K562 (cell line): ENCODE measurements at regions not wholly inside any gene's neighbourhood (a gene's known extent, or its start where the extent isn't known, plus 50 kb on each side); places are given as distances from the start of the nearest gene placed in this dataset.

Experiments used
- CTBP1 ChIP-seq: fragments of 450-650 bp; IDR thresholded peaks from 2 replicates; pipeline ENCODE4 v1.6.1; 2016; ENCODE audit warnings: borderline replicate concordance
- DMBX1 ChIP-seq: fragments of 250-450 bp; sonication (Bioruptor Pico); IDR thresholded peaks from 2 replicates; pipeline ENCODE4 v1.8.0; 2022; ENCODE audit warnings: inconsistent platforms, mild to moderate bottlenecking, moderate library complexity, borderline replicate concordance
- EHMT2 ChIP-seq: fragments of 450-650 bp; IDR thresholded peaks from 2 replicates; pipeline ENCODE4 v1.6.1; 2018; ENCODE audit warnings: antibody characterized with exemption
- ELF4 ChIP-seq: fragments of 450-650 bp; formaldehyde crosslinking; IDR thresholded peaks from 2 replicates; pipeline ENCODE4 v1.4.0; 2022; ENCODE audit warnings: missing genetic modification characterization
- EWSR1 ChIP-seq: fragments of 450-650 bp; IDR thresholded peaks from 2 replicates; pipeline ENCODE4 v1.6.1; 2018; ENCODE audit warnings: borderline replicate concordance, mild to moderate bottlenecking, low read depth, moderate library complexity; ENCODE audit not compliant: partially characterized antibody
- HLTF ChIP-seq: fragments of 450-650 bp; IDR thresholded peaks from 2 replicates; pipeline ENCODE4 v1.6.1; 2016
- KAT2B ChIP-seq: IDR thresholded peaks from one replicate; pipeline ENCODE4 v1.6.1; 2012; ENCODE audit warnings: low read depth, mild to moderate bottlenecking, control low read depth, inconsistent platforms, low read length, moderate library complexity
- NFYB ChIP-seq: IDR thresholded peaks from 2 replicates; pipeline ENCODE4 v1.6.1; 2011; ENCODE audit warnings: mild to moderate bottlenecking, moderate library complexity; ENCODE audit not compliant: insufficient read length; ENCODE audit errors: extremely low read depth
- SNIP1 ChIP-seq: fragments of 450-650 bp; IDR thresholded peaks from 2 replicates; pipeline ENCODE4 v1.7.1; 2017; ENCODE audit warnings: low read depth, mild to moderate bottlenecking
- SRSF3 ChIP-seq: fragments of 200-400 bp; formaldehyde crosslinking; IDR thresholded peaks from 2 replicates; pipeline ENCODE4 v1.6.1; 2016; ENCODE audit warnings: mild to moderate bottlenecking, low read length, moderate library complexity; ENCODE audit not compliant: insufficient read depth
- TCFL5 ChIP-seq: fragments of 250-450 bp; sonication (Bioruptor Pico); conservative IDR thresholded peaks from 2 replicates; pipeline ENCODE4 v1.6.1; 2021; ENCODE audit warnings: mild to moderate bottlenecking, moderate library complexity, matching md5 sums
- ZFX ChIP-seq: sonication (generic); formaldehyde crosslinking; IDR thresholded peaks from 2 replicates; pipeline ENCODE4 v1.8.0; 2022; ENCODE audit warnings: mild to moderate bottlenecking, missing genetic modification reagents, moderate library complexity
- ZNF311 ChIP-seq: fragments of 250-450 bp; sonication (Bioruptor Pico); IDR thresholded peaks from 2 replicates; pipeline ENCODE4 v1.4.0; 2020; ENCODE audit warnings: mild to moderate bottlenecking, moderate library complexity
- ZNF436 ChIP-seq: fragments of 250-450, 450-650 bp; sonication (Bioruptor Pico); formaldehyde crosslinking; IDR thresholded peaks from 2 replicates; pipeline ENCODE4 v1.7.0; 2020; ENCODE audit warnings: mild to moderate bottlenecking
- ZNF589 ChIP-seq: fragments of 200-800 bp; sonication (Bioruptor generic); IDR thresholded peaks from 2 replicates; pipeline ENCODE4 v1.6.1; 2016; ENCODE audit warnings: low read depth, missing genetic modification characterization, missing compliant biosample characterization
- ZNF644 ChIP-seq: fragments of 200-800 bp; sonication (Bioruptor generic); IDR thresholded peaks from 2 replicates; pipeline ENCODE4 v1.6.1; 2016; ENCODE audit warnings: low read depth, missing genetic modification characterization, missing compliant biosample characterization
- TF ChIP-seq, protein P1 (sequence below): fragments of 250-450 bp; sonication (Bioruptor Pico); IDR thresholded peaks from 2 replicates; pipeline ENCODE4 v1.5.0; 2020; ENCODE audit warnings: mild to moderate bottlenecking, borderline replicate concordance
- TF ChIP-seq, protein P2 (sequence below): fragments of 250-450 bp; sonication (Bioruptor Pico); IDR thresholded peaks from 2 replicates; pipeline ENCODE4 v1.4.0; 2020; ENCODE audit warnings: borderline replicate concordance
- TF ChIP-seq, protein P3 (sequence below): sonication (generic); formaldehyde crosslinking; IDR thresholded peaks from 2 replicates; pipeline ENCODE4 v1.8.0; 2022; ENCODE audit warnings: mild to moderate bottlenecking, missing genetic modification reagents

DNA sequence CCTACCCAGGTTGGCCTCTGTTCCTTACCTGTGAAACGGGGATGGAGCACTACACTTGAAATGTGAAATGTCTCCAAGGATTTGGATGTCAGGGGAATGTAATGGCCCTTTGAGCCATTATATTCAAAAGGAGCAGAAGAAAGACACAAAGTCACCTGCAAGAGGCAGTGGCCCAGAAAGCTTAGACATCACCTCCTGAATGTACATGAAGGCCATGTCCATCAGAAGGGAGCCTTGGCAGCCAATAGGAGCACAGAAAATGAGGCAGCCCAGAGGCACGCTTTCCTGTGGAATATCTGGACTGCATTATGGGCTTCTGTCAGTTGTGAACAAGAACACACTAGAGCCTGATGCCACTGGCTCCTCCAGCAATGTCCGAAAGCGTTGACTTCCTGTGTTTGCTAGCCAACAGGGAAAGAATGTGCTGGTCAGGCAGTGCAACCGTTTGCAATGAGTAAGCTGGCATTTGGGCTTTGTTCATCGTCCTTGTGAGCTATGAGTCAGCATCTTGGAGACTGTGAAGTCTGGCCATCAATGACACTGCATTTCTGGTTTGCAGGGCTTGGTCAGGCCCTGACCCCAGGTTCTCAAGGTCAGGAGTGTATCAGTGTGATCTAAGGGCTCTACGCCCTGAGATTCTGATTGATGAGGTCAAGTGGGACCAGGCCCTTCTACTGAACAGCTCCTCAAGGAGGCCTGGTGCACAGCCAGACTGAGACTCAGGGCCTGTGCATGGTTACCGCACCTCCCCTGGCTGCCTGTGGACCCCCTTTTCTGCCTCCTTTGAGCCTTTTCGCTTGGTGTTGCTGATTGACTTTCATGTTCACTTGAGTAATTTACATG, 222.4 kb downstream of the RPS24 start (continued):
- TF ChIP-seq, protein P1, sequence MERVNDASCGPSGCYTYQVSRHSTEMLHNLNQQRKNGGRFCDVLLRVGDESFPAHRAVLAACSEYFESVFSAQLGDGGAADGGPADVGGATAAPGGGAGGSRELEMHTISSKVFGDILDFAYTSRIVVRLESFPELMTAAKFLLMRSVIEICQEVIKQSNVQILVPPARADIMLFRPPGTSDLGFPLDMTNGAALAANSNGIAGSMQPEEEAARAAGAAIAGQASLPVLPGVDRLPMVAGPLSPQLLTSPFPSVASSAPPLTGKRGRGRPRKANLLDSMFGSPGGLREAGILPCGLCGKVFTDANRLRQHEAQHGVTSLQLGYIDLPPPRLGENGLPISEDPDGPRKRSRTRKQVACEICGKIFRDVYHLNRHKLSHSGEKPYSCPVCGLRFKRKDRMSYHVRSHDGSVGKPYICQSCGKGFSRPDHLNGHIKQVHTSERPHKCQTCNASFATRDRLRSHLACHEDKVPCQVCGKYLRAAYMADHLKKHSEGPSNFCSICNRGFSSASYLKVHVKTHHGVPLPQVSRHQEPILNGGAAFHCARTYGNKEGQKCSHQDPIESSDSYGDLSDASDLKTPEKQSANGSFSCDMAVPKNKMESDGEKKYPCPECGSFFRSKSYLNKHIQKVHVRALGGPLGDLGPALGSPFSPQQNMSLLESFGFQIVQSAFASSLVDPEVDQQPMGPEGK (CRISPR knock-in tag), result no peak; the same call in 1 of the 2 replicates
- TF ChIP-seq CTBP1 (peak; percentile 97), SNIP1 (no peak), EHMT2 (peak; percentile 92; the same call in 1 of the 2 replicates), EWSR1 (no peak), HLTF (no peak), SRSF3 (no peak), ZFX (CRISPR knock-in tag) (0 out of 2 replicates have a peak, but pooled peaks have one; percentile 15), DMBX1 (CRISPR knock-in tag) (no peak), KAT2B (no peak), TCFL5 (CRISPR knock-in tag) (no peak), ELF4 (CRISPR knock-in tag) (0 out of 2 replicates have a peak, but pooled peaks have one; percentile 80), ZNF589 (CRISPR knock-in tag) (peak; percentile 96), ZNF436 (CRISPR knock-in tag) (no peak), NFYB (no peak), ZNF644 (tag) (no peak; the same call in 1 of the 2 replicates), ZNF311 (CRISPR knock-in tag) (no peak)
- TF ChIP-seq, protein P2, sequence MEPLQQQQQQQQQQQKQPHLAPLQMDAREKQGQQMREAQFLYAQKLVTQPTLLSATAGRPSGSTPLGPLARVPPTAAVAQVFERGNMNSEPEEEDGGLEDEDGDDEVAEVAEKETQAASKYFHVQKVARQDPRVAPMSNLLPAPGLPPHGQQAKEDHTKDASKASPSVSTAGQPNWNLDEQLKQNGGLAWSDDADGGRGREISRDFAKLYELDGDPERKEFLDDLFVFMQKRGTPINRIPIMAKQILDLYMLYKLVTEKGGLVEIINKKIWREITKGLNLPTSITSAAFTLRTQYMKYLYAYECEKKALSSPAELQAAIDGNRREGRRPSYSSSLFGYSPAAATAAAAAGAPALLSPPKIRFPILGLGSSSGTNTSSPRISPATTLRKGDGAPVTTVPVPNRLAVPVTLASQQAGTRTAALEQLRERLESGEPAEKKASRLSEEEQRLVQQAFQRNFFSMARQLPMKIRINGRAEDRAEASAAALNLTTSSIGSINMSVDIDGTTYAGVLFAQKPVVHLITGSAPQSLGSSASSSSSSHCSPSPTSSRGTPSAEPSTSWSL, result no peak
- TF ChIP-seq, protein P3, sequence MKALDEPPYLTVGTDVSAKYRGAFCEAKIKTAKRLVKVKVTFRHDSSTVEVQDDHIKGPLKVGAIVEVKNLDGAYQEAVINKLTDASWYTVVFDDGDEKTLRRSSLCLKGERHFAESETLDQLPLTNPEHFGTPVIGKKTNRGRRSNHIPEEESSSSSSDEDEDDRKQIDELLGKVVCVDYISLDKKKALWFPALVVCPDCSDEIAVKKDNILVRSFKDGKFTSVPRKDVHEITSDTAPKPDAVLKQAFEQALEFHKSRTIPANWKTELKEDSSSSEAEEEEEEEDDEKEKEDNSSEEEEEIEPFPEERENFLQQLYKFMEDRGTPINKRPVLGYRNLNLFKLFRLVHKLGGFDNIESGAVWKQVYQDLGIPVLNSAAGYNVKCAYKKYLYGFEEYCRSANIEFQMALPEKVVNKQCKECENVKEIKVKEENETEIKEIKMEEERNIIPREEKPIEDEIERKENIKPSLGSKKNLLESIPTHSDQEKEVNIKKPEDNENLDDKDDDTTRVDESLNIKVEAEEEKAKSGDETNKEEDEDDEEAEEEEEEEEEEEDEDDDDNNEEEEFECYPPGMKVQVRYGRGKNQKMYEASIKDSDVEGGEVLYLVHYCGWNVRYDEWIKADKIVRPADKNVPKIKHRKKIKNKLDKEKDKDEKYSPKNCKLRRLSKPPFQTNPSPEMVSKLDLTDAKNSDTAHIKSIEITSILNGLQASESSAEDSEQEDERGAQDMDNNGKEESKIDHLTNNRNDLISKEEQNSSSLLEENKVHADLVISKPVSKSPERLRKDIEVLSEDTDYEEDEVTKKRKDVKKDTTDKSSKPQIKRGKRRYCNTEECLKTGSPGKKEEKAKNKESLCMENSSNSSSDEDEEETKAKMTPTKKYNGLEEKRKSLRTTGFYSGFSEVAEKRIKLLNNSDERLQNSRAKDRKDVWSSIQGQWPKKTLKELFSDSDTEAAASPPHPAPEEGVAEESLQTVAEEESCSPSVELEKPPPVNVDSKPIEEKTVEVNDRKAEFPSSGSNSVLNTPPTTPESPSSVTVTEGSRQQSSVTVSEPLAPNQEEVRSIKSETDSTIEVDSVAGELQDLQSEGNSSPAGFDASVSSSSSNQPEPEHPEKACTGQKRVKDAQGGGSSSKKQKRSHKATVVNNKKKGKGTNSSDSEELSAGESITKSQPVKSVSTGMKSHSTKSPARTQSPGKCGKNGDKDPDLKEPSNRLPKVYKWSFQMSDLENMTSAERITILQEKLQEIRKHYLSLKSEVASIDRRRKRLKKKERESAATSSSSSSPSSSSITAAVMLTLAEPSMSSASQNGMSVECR (CRISPR knock-in tag), result no peak
